ENCODE measurements at regions not wholly inside any gene's neighbourhood (a gene's known extent, or its start where the extent isn't known, plus 50 kb on each side); places are given as distances from the start of the nearest gene placed in this dataset.

- no peak overlapping the region for H3K4me3 ChIP-seq (ENCODE audit: control insufficient read depth in 2 of 3, extremely low read depth in 1 of 3, insufficient read depth in 2 of 3, low read depth in 1 of 3, low read length in 3 of 3)
- no peaks in the 10 kb centered on the region for H3K27me3 ChIP-seq (ENCODE audit: control insufficient read depth, extremely low read depth, insufficient read depth, low read length)
- H3K4me2 ChIP-seq (ENCODE audit: control insufficient read depth, extremely low read depth, insufficient read depth, low read depth, low read length), result no peak overlapping the region
- no peaks in the 10 kb centered on the region for H3K9me3 ChIP-seq (ENCODE audit: control insufficient read depth, low read depth, low read length)
- no peaks in the 10 kb centered on the region for H3K36me3 ChIP-seq (ENCODE audit: control insufficient read depth in 2 of 2, extremely low read depth in 1 of 2, insufficient read depth in 2 of 2, low read length in 2 of 2)
- H4K20me1 ChIP-seq (ENCODE audit: control insufficient read depth, extremely low read depth, insufficient read depth, low read length), result no peaks in the 10 kb centered on the region
- dilution Hi-C loops (cut with MboI; ENCODE audit: extremely low pct_ligation_motif_present, low sequenced_read_pairs), result no loop called here
- DNase-seq (ENCODE audit: low read depth, low spot score), result no peak
- TF ChIP-seq CTCF (optimal IDR thresholded peaks at IDR 0.05 in 1 of 3, IDR thresholded peaks at IDR 0.05 in 1 of 3, conservative IDR thresholded peaks at IDR 0.05 in 1 of 3; ENCODE audit: extremely low read depth in 1 of 3, insufficient read depth in 2 of 3, low read length in 3 of 3) (no peak), EZH2 (IDR thresholded peaks at IDR 0.05; ENCODE audit: low read length) (no peak)
- no peak overlapping the region for H3K9ac ChIP-seq (ENCODE audit: control insufficient read depth, extremely low read depth, insufficient read depth, low read length)
- no peak overlapping the region for H3K27ac ChIP-seq (ENCODE audit: control insufficient read depth, insufficient read depth, low read length)
- H3K9me1 ChIP-seq (ENCODE audit: control insufficient read depth, extremely low read depth, insufficient read depth, low read length), result no peaks in the 10 kb centered on the region
- no peaks in the 10 kb centered on the region for H3K4me1 ChIP-seq (ENCODE audit: control insufficient read depth, extremely low read depth, insufficient read depth, low read length)
- FAIRE-seq, result no peak
- no peaks in the 10 kb centered on the region for H3K79me2 ChIP-seq (ENCODE audit: control insufficient read depth, insufficient read depth, low read length)
- no peak overlapping the region for H2AFZ ChIP-seq (ENCODE audit: control insufficient read depth, low read length)
Observed at GRCh38 chr4:138741766-138742377, 273.7 kb upstream of the NOCT start.

GRCh38 chr4:138740816-138741745, 274.5 kb upstream of the NOCT start:
- Histone ChIP-seq H3K79me2 (ENCODE audit: control insufficient read depth, insufficient read depth, low read length) (no peaks in the 10 kb centered on the region), H3K9me1 (ENCODE audit: control insufficient read depth, extremely low read depth, insufficient read depth, low read length) (no peaks in the 10 kb centered on the region), H3K27ac (ENCODE audit: control insufficient read depth, insufficient read depth, low read length) (no peak overlapping the region), H3K4me1 (ENCODE audit: control insufficient read depth, extremely low read depth, insufficient read depth, low read length) (no peaks in the 10 kb centered on the region), H4K20me1 (ENCODE audit: control insufficient read depth, extremely low read depth, insufficient read depth, low read length) (no peaks in the 10 kb centered on the region), H3K9me3 (ENCODE audit: control insufficient read depth, low read depth, low read length) (no peaks in the 10 kb centered on the region), H3K27me3 (ENCODE audit: control insufficient read depth, extremely low read depth, insufficient read depth, low read length) (no peaks in the 10 kb centered on the region), H3K4me3 (ENCODE audit: control insufficient read depth in 2 of 3, extremely low read depth in 1 of 3, insufficient read depth in 2 of 3, low read depth in 1 of 3, low read length in 3 of 3) (no peak overlapping the region), H3K36me3 (ENCODE audit: control insufficient read depth in 2 of 2, extremely low read depth in 1 of 2, insufficient read depth in 2 of 2, low read length in 2 of 2) (no peaks in the 10 kb centered on the region), H2AFZ (ENCODE audit: control insufficient read depth, low read length) (no peak overlapping the region), H3K9ac (ENCODE audit: control insufficient read depth, extremely low read depth, insufficient read depth, low read length) (no peak overlapping the region), H3K4me2 (ENCODE audit: control insufficient read depth, extremely low read depth, insufficient read depth, low read depth, low read length) (no peak overlapping the region)
- dilution Hi-C loops (cut with MboI; ENCODE audit: extremely low pct_ligation_motif_present, low sequenced_read_pairs), result no loop called here
- FAIRE-seq (no peak), DNase-seq (ENCODE audit: low read depth, low spot score) (no peak)
- no peak for TF ChIP-seq EZH2 (IDR thresholded peaks at IDR 0.05; ENCODE audit: low read length)
- no peak for TF ChIP-seq CTCF (optimal IDR thresholded peaks at IDR 0.05 in 1 of 3, IDR thresholded peaks at IDR 0.05 in 1 of 3, conservative IDR thresholded peaks at IDR 0.05 in 1 of 3; ENCODE audit: extremely low read depth in 1 of 3, insufficient read depth in 2 of 3, low read length in 3 of 3)
